Epithelial cell of esophagus (primary cell): ENCODE measurements at regions not wholly inside any gene's neighbourhood (a gene's known extent, or its start where the extent isn't known, plus 50 kb on each side); places are given as distances from the start of the nearest gene placed in this dataset.
"Not testable (repeated sequence)": the region's sequence is repeated elsewhere in the genome, so short reads cannot be mapped to it uniquely, and the experiment has no call there.

ENCODE experiments used
- DNase-seq: peaks from one replicate; pipeline ENCODE4 v3.0.0; 2010; ENCODE audit warnings: low read depth
- H3K4me3 ChIP-seq: 2 replicates; pipeline ENCODE4 v1.5.1; 2011; ENCODE audit warnings: mild to moderate bottlenecking, low read length, control low read depth
- CTCF ChIP-seq: IDR thresholded peaks from 2 replicates; pipeline ENCODE4 v1.5.1; 2011; ENCODE audit warnings: low read depth, mild to moderate bottlenecking, low read length, control low read depth, inconsistent platforms; ENCODE audit not compliant: insufficient read depth; ENCODE audit errors: missing control alignments

- no peak for TF ChIP-seq CTCF
- no peak for DNase-seq
- H3K4me3 ChIP-seq: no peak overlapping the region
Measured at GRCh38 chr18:10149768-10150556, 236.1 kb downstream of the VAPA start.

- DNase-seq: not testable (repeated sequence)
Measured at GRCh38 chr18:10150576-10150975, 236.8 kb downstream of the VAPA start.

GRCh38 chr18:10152475-10152874, 238.7 kb downstream of the VAPA start:
- no peak for TF ChIP-seq CTCF
- no peak for DNase-seq
- H3K4me3 ChIP-seq: no peak overlapping the region

More at GRCh38 chr18:10150576-10150975, 236.8 kb downstream of the VAPA start:
- H3K4me3 ChIP-seq: not testable (repeated sequence)

GRCh38 chr18:10153924-10154752, 240.3 kb downstream of the VAPA start:
- no peak overlapping the region for H3K4me3 ChIP-seq
- no peak for DNase-seq
- TF ChIP-seq CTCF: no peak

GRCh38 chr18:10157706-10158105, 243.9 kb downstream of the VAPA start:
- DNase-seq: no peak
- no peak for TF ChIP-seq CTCF
- H3K4me3 ChIP-seq: no peak overlapping the region

- DNase-seq: no peak
- H3K4me3 ChIP-seq: no peak overlapping the region
- TF ChIP-seq CTCF: no peak
Measured at GRCh38 chr18:10160251-10160650, 246.4 kb downstream of the VAPA start.

- no peak overlapping the region for H3K4me3 ChIP-seq
- no peak for TF ChIP-seq CTCF
- DNase-seq: no peak
Measured at GRCh38 chr18:10161315-10161714, 247.5 kb downstream of the VAPA start.
